Rectal smooth muscle tissue (tissue), 1 donor: ENCODE measurements at regions not wholly inside any gene's neighbourhood (a gene's known extent, or its start where the extent isn't known, plus 50 kb on each side); places are given as distances from the start of the nearest gene placed in this dataset.

ENCODE experiments used
- H3K27ac ChIP-seq: one replicate; pipeline ENCODE4 v1.7.0; 2013; ENCODE audit warnings: low read depth, low read length, inconsistent platforms
- H3K27me3 ChIP-seq: one replicate; pipeline ENCODE4 v1.7.0; 2013; ENCODE audit warnings: low read length; ENCODE audit not compliant: control insufficient read depth, insufficient read depth
- H3K36me3 ChIP-seq: one replicate; pipeline ENCODE4 v1.7.0; 2013; ENCODE audit warnings: low read length; ENCODE audit not compliant: control insufficient read depth, insufficient read depth
- H3K4me1 ChIP-seq: one replicate; pipeline ENCODE4 v1.7.0; 2013; ENCODE audit warnings: low read length; ENCODE audit not compliant: control insufficient read depth, insufficient read depth
- H3K4me3 ChIP-seq: one replicate; pipeline ENCODE4 v1.7.0; 2013; ENCODE audit warnings: low read length
- H3K9ac ChIP-seq: one replicate; pipeline ENCODE4 v1.7.0; 2013; ENCODE audit warnings: low read length

DNA sequence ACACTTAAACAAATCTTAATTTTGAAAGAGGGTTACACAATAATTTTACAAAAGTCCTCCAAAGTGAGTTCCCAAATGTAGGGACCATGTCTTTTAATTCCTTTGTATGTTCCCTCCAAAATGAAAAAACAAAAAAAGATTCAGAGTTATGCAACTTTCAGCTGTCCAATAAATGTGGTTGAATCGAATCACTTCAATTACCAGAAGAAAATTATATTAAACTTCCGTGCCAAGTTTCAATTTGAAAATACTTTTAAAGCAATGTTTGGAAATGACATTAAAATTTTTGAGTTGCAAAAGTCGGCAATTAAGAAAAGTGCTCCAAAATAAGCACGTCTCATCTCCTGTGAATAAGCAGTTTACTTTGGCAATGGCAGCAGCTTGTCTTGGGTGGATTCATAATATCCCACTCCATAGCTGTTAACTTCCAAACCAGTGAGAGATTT lies 60.3 kb upstream of the C1GALT1 start:
- Histone ChIP-seq H3K27ac (no peak overlapping the region), H3K9ac (no peak overlapping the region)

DNA sequence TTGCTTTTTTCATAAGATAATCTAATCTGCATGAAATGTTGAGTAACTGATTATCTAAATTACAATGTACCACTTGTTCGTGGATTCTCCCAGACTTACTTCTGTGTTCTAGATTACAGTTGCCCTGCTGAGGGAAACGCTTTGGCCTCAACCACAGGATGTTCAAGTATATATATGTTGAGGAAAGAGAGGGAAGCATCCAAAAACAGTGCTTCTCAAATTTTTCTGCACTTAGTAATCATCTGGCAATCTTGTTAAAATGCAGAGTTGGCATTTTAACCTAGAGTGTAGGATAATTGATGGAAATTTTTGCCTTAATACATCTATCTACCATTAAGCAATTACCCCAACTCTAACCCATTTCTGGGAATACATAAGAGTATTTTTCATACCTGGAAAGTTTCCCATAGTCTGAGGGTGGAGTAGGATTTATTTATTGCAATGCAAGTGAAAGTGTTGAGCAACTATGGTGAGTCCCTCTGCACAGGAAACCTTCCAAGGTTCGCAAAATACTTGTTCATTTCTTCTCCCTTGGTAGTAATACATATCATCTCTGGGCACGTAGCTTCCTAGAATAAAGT lies 59.6 kb upstream of the C1GALT1 start:
- Histone ChIP-seq H3K4me3 (no peak overlapping the region), H3K4me1 (no peaks in the 10 kb centered on the region), H3K36me3 (no peaks in the 10 kb centered on the region), H3K9ac (no peak overlapping the region), H3K27ac (no peak overlapping the region), H3K27me3 (no peaks in the 10 kb centered on the region)

More for the DNA sequence above, 60.3 kb upstream of the C1GALT1 start:
- Histone ChIP-seq H3K36me3 (no peaks in the 10 kb centered on the region), H3K4me1 (no peaks in the 10 kb centered on the region), H3K4me3 (no peak overlapping the region), H3K27me3 (no peaks in the 10 kb centered on the region)

DNA sequence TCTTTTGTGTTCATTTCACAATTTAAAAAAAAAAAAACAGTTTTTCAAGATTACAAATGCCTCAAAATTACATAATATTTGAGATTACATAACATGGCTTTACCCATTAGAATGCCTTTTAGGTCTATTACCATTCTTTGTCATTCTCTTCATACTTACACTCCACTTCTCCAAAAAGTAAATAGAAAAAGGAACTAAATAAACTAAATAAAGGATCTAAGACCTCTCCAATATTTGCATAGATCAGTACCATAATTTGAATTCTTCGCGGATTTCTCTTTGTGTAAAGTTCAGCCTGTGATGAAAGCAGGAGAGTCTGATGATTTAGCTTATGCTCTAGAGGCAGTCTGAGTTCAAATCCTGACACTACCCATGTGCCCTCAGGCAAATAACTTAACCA lies 56.4 kb upstream of the C1GALT1 start:
- Histone ChIP-seq H3K4me3 (no peak overlapping the region), H3K9ac (no peak overlapping the region), H3K27ac (no peak overlapping the region), H3K36me3 (no peaks in the 10 kb centered on the region), H3K27me3 (no peaks in the 10 kb centered on the region), H3K4me1 (no peaks in the 10 kb centered on the region)

DNA sequence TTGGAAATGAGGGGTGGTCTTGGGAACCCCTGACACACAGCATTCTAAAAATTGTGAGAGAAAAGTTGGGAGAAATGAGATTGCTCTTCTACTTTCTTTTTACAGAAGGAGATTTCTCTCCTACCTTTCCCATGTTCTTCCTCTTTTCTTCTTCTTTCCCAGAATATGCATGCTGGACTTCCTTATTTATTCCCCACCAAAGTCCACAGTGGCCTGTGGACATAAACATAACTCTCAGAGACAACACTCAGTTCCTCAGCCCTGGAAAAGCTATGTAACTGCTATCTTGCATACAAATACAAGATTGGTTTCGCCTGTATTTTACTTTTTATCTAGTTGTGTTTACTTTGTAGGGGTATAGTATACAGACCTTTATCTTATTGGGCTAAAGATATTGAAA lies 54.6 kb upstream of the C1GALT1 start:
- Histone ChIP-seq H3K36me3 (no peaks in the 10 kb centered on the region), H3K27ac (no peak overlapping the region), H3K4me1 (no peaks in the 10 kb centered on the region), H3K27me3 (no peaks in the 10 kb centered on the region), H3K9ac (no peak overlapping the region), H3K4me3 (no peak overlapping the region)

DNA sequence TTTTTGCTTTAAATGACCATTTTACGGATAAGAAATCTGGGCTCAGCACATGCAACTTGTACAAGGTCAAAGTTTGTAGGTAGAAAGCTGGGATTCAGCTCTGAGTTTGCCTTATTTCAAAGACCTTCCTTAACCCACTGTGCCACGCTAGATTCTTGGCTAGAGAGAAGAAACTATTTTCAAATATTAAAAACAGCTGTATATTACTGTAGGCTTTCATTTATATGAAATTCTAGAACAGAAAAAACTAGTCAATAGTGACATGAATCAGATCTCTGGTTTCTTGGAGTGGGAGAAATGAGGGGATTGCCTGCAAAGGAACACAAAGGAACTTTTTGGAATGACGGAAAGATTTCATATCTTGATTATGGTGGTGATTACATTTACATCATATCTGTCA lies 53.0 kb upstream of the C1GALT1 start:
- no peak overlapping the region for H3K4me3 ChIP-seq
- no peak overlapping the region for H3K27ac ChIP-seq
- no peaks in the 10 kb centered on the region for H3K4me1 ChIP-seq
- H3K9ac ChIP-seq = no peak overlapping the region
- no peaks in the 10 kb centered on the region for H3K27me3 ChIP-seq
- H3K36me3 ChIP-seq = no peaks in the 10 kb centered on the region

DNA sequence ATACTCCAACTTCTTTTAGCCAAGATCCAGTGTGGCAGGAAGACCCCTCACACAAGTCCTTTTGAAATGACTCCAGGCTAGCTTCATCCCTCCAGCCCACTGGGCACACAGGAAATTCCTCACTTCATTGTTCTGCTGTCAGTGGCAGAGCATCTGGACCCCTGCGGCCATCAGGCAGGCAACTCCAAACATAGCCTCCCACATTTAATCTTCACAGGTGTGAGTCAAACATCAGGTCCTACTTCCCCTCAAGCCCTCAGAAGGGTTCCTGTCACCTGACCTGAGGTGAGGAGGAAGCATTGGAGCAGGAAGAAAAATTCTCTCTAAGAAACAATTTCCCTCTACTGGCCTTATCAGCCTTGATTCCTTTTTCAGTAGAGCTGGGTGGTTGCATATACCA lies 51.1 kb upstream of the C1GALT1 start:
- Histone ChIP-seq H3K27ac (no peak overlapping the region), H3K4me3 (no peak overlapping the region), H3K4me1 (no peaks in the 10 kb centered on the region), H3K36me3 (no peaks in the 10 kb centered on the region), H3K9ac (no peak overlapping the region), H3K27me3 (no peaks in the 10 kb centered on the region)
